ENCODE measurements at regions not wholly inside any gene's neighbourhood (a gene's known extent, or its start where the extent isn't known, plus 50 kb on each side); places are given as distances from the start of the nearest gene placed in this dataset.

DNA sequence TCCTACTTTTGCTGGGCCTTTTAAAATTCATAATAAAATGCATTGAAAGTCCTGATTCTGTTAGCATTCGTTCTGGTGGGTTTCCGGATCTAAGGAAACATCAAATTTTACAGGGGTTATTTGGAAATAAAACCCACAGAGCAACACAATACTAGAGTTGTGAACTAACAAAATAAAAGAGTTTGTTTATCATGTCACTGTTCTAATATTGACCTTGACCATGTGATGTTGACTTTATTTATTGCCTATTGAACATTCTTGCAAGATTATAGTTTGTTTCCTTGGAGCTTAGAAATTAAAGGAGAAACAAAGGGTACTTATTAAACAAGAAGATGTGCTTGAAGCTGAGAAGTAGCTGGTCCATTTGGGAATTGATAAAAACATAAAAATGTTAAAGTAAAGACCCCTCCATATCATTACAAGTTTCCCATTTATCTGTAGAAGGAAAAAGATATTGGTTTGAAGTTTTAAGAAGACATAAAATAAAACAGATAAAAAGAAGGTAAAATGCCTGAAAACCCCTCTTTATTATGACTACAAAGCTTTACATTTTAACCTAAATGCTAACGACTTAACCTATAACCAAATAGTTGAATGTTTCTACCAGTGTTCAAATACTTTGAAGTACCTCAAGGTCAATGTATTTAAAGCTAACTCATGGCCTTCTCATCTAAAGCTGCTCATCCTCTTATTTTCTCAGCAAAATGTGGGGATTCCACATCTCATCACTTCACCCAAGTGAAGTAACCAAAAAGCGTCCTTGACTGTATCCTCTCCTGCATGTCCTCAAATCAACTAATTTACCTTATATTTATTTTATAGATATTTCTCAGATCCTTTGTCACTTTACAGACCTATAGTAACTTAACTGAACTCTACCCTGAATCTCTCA is 179.6 kb downstream of the GASK1B start:
- H3K27ac Mint-ChIP-seq, result no peak overlapping the region
- no peaks in the 10 kb centered on the region for H3K4me1 ChIP-seq (ENCODE audit: insufficient read depth, low read length)
- no peaks in the 10 kb centered on the region for H3K36me3 ChIP-seq (ENCODE audit: insufficient read depth, low read length)
- DNase-seq (no peak), ATAC-seq (ENCODE audit: poor library complexity) (no peak)
- no peak overlapping the region for H3K4me3 ChIP-seq (ENCODE audit: low read length)
- POLR2A ChIA-PET, result no interaction called here
- no peaks in the 10 kb centered on the region for H3K36me3 Mint-ChIP-seq (ENCODE audit: low read depth)
- no peak overlapping the region for H3K4me3 Mint-ChIP-seq
- H3K9me3 ChIP-seq (ENCODE audit: control insufficient read depth in 1 of 2, insufficient read depth in 1 of 2, low read length in 2 of 2), result no peaks in the 10 kb centered on the region
- H3K27ac ChIP-seq (ENCODE audit: low read depth in 1 of 2, low read length in 2 of 2), result no peak overlapping the region
- no peaks in the 10 kb centered on the region for H3K27me3 Mint-ChIP-seq
- CTCF ChIA-PET, result no interaction called here
- no peaks in the 10 kb centered on the region for H3K27me3 ChIP-seq (ENCODE audit: control insufficient read depth in 1 of 2, insufficient read depth in 2 of 2, low read length in 2 of 2)
- no peaks in the 10 kb centered on the region for H3K9me3 Mint-ChIP-seq
- intact Hi-C loops (cut with DNase I, micrococcal nuclease), result loop anchor here (10.0 kb wide), 2 partner anchors 632 to 1212 kb away; no protein-coding TSS in a partner anchor
- H3K4me1 Mint-ChIP-seq (ENCODE audit: low read depth), result no peaks in the 10 kb centered on the region
- TF ChIP-seq, protein P1, sequence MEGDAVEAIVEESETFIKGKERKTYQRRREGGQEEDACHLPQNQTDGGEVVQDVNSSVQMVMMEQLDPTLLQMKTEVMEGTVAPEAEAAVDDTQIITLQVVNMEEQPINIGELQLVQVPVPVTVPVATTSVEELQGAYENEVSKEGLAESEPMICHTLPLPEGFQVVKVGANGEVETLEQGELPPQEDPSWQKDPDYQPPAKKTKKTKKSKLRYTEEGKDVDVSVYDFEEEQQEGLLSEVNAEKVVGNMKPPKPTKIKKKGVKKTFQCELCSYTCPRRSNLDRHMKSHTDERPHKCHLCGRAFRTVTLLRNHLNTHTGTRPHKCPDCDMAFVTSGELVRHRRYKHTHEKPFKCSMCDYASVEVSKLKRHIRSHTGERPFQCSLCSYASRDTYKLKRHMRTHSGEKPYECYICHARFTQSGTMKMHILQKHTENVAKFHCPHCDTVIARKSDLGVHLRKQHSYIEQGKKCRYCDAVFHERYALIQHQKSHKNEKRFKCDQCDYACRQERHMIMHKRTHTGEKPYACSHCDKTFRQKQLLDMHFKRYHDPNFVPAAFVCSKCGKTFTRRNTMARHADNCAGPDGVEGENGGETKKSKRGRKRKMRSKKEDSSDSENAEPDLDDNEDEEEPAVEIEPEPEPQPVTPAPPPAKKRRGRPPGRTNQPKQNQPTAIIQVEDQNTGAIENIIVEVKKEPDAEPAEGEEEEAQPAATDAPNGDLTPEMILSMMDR (IDR thresholded peaks at IDR 0.05), result no peak

DNA sequence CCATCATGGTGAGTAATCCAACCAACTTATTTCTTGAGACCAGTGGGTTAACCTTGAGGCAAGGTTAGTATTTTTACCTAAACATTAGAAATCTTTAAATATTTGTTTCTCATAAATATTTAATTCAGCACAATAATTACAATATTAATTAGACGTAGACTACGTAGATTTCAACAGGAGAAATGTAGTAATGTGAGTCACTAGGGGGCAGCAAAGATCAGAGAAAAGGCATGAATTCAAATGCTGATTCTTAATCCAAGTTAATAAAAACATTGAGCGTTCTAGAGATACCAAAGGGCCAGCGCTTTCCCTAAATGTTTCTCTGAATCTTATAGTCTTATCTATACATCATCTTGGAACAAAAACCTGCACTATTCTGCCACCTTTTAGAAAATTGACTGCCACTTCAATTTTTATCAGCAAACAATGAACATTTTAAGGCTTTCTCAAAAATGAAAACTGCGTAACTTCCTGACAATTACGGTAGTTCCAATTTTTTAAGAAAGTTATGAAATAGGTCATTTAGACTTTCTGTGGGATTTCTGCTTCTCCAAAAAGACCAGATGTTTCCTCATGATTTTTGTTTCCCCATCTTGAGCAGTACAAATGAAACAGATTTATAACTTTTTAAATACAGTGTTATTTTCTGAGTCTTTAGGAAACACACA is 180.7 kb downstream of the GASK1B start:
- H3K4me1 Mint-ChIP-seq (ENCODE audit: low read depth), result no peaks in the 10 kb centered on the region
- no peak overlapping the region for H3K27ac Mint-ChIP-seq
- DNase-seq, result peak in 4 of 14 experiments; percentile 12 to 65 (median 58)
- H3K9me3 ChIP-seq (ENCODE audit: control insufficient read depth in 1 of 2, insufficient read depth in 1 of 2, low read length in 2 of 2), result no peaks in the 10 kb centered on the region
- H3K27me3 Mint-ChIP-seq, result no peaks in the 10 kb centered on the region
- no peaks in the 10 kb centered on the region for H3K4me1 ChIP-seq (ENCODE audit: insufficient read depth, low read length)
- H3K27ac ChIP-seq (ENCODE audit: low read depth in 1 of 2, low read length in 2 of 2), result no peak overlapping the region
- H3K27me3 ChIP-seq (ENCODE audit: control insufficient read depth in 1 of 2, insufficient read depth in 2 of 2, low read length in 2 of 2), result no peaks in the 10 kb centered on the region
- no peak for ATAC-seq (ENCODE audit: poor library complexity)
- no peak overlapping the region for H3K4me3 Mint-ChIP-seq
- intact Hi-C loops (cut with DNase I, micrococcal nuclease), result loop anchor here (10.0 kb wide), 2 partner anchors 633 to 1213 kb away; no protein-coding TSS in a partner anchor
- TF ChIP-seq, protein P1 (IDR thresholded peaks at IDR 0.05), result peak; percentile 70
- ChIA-PET POLR2A (no interaction called here), CTCF (no interaction called here)
- no peaks in the 10 kb centered on the region for H3K36me3 ChIP-seq (ENCODE audit: insufficient read depth, low read length)
- H3K9me3 Mint-ChIP-seq, result no peaks in the 10 kb centered on the region
- no peaks in the 10 kb centered on the region for H3K36me3 Mint-ChIP-seq (ENCODE audit: low read depth)
- H3K4me3 ChIP-seq (ENCODE audit: low read length), result peak overlapping the region; percentile 21

DNA sequence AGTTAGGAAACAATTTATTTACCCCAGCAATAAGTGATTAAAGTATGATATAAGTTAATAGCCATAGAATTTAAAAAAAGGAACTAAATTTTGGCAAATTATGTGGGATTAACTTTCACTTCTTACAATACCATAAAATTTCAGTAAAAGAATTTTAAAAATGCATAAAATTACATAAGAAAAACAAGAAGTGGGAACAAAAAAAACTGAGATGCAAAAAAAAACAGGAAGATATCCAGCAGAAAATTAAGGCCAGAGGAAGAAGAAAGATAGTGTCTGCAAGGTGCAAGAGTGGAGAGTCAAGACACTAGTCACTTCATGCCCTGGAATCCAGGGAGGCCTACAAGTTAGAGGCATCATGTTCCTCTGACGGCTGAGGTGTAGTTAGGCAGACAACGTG is 184.2 kb downstream of the GASK1B start:
- no peak for ATAC-seq (ENCODE audit: poor library complexity)
- TF ChIP-seq, protein P1 (IDR thresholded peaks at IDR 0.05), result no peak
- Mint-ChIP-seq H3K36me3 (ENCODE audit: low read depth) (no peaks in the 10 kb centered on the region), H3K27me3 (no peaks in the 10 kb centered on the region), H3K4me3 (no peak overlapping the region), H3K9me3 (no peaks in the 10 kb centered on the region), H3K4me1 (ENCODE audit: low read depth) (no peaks in the 10 kb centered on the region), H3K27ac (no peak overlapping the region)
- no peak overlapping the region for H3K27ac ChIP-seq (ENCODE audit: low read depth in 1 of 2, low read length in 2 of 2)
- H3K36me3 ChIP-seq (ENCODE audit: insufficient read depth, low read length), result no peaks in the 10 kb centered on the region
- no peaks in the 10 kb centered on the region for H3K9me3 ChIP-seq (ENCODE audit: control insufficient read depth in 1 of 2, insufficient read depth in 1 of 2, low read length in 2 of 2)
- CTCF ChIA-PET, result no interaction called here
- intact Hi-C loops (cut with DNase I, micrococcal nuclease), result no loop called here
- H3K27me3 ChIP-seq (ENCODE audit: control insufficient read depth in 1 of 2, insufficient read depth in 2 of 2, low read length in 2 of 2), result no peaks in the 10 kb centered on the region
- POLR2A ChIA-PET, result no interaction called here
- DNase-seq, result no peak
- no peak overlapping the region for H3K4me3 ChIP-seq (ENCODE audit: low read length)
- H3K4me1 ChIP-seq (ENCODE audit: insufficient read depth, low read length), result no peaks in the 10 kb centered on the region
